ENCODE measurements at regions not wholly inside any gene's neighbourhood (a gene's known extent, or its start where the extent isn't known, plus 50 kb on each side); places are given as distances from the start of the nearest gene placed in this dataset.

DNA sequence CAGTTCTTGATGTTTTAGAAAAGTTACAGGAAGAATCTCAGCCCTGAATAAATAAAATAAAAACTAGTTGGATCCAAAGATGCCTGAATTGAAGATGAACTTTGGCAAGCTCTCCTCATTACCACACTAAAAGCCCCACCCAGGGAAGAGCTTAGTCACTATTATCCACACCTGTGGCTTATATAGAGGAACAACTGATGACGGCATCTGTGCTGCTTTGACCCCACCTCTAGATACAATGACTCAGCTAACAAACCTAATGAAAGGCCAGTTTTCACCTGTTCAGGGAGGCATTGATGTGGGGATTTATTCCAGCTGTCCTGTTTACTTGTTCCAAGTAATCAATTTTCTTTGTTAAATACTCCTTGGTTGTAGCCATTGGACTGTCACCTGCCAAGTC lies 604.7 kb upstream of the EPHA6 start:
- TF ChIP-seq, protein P1, sequence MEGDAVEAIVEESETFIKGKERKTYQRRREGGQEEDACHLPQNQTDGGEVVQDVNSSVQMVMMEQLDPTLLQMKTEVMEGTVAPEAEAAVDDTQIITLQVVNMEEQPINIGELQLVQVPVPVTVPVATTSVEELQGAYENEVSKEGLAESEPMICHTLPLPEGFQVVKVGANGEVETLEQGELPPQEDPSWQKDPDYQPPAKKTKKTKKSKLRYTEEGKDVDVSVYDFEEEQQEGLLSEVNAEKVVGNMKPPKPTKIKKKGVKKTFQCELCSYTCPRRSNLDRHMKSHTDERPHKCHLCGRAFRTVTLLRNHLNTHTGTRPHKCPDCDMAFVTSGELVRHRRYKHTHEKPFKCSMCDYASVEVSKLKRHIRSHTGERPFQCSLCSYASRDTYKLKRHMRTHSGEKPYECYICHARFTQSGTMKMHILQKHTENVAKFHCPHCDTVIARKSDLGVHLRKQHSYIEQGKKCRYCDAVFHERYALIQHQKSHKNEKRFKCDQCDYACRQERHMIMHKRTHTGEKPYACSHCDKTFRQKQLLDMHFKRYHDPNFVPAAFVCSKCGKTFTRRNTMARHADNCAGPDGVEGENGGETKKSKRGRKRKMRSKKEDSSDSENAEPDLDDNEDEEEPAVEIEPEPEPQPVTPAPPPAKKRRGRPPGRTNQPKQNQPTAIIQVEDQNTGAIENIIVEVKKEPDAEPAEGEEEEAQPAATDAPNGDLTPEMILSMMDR (IDR thresholded peaks at IDR 0.05) = no peak
- TF ChIP-seq EZH2 (IDR thresholded peaks at IDR 0.05; ENCODE audit: borderline replicate concordance, insufficient read depth, low read depth, low read length, poor library complexity, severe bottlenecking) = no peak

Measured in B cell (primary cell).